Gastroesophageal sphincter (tissue), 3 donors: ENCODE measurements at regions not wholly inside any gene's neighbourhood (a gene's known extent, or its start where the extent isn't known, plus 50 kb on each side); places are given as distances from the start of the nearest gene placed in this dataset.

Experiments
- POLR2A ChIP-seq, 2 donors: fragments of 450-650 bp; IDR thresholded peaks; one replicate each; pipeline ENCODE4 v1.6.1; 2017; ENCODE audit warnings: antibody characterized with exemption in 2 of 2, mild to moderate bottlenecking in 2 of 2, moderate library complexity in 1 of 2
- TF ChIP-seq, protein P1 (sequence below), 4 experiments: fragments of 200-600 bp in 2 of 4; fragments of 450-650 bp in 2 of 4; sonication (generic) in 1 of 4; IDR thresholded peaks; one replicate each; pipeline ENCODE4 v1.5.1; 2017 to 2019; ENCODE audit warnings: antibody characterized with exemption in 4 of 4, mild to moderate bottlenecking in 2 of 4, moderate library complexity in 2 of 4

DNA sequence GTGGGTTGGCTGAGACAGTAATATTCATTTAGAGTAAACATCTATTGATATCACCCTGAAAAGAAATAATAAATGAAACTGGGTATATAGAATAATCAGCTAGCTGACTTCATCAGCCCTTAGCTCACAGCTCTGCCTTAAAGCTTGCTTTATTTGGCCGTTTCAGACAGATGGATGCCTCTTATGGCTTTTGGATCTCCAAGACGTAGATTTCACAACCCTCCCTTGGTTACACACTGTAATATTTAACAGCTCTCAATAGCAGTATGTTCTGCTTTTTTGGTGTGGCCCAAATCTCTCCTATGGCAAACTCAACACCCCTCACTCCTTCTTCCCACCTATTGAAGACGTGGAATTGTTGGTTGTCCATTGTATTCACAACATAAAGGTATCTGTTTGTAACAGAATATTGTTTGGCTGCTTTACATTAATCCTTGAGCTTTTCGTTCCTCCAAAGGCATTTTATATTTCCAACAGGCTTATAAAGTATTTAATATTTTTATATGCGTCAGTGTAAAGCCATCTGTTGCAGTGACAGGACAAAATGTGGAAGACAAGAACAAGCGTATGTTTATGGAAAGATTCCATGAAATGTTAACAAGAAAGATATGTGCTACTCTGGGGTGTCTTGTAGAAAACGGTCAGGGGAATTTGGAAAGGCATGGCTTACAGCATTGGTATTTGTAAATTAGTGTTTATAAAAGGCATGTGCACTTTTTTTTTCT, 837.0 kb upstream of the RBFOX1 start:
- TF ChIP-seq, protein P1, sequence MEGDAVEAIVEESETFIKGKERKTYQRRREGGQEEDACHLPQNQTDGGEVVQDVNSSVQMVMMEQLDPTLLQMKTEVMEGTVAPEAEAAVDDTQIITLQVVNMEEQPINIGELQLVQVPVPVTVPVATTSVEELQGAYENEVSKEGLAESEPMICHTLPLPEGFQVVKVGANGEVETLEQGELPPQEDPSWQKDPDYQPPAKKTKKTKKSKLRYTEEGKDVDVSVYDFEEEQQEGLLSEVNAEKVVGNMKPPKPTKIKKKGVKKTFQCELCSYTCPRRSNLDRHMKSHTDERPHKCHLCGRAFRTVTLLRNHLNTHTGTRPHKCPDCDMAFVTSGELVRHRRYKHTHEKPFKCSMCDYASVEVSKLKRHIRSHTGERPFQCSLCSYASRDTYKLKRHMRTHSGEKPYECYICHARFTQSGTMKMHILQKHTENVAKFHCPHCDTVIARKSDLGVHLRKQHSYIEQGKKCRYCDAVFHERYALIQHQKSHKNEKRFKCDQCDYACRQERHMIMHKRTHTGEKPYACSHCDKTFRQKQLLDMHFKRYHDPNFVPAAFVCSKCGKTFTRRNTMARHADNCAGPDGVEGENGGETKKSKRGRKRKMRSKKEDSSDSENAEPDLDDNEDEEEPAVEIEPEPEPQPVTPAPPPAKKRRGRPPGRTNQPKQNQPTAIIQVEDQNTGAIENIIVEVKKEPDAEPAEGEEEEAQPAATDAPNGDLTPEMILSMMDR (IDR thresholded peaks at IDR 0.05): no peak
- TF ChIP-seq POLR2A (IDR thresholded peaks at IDR 0.05): no peak
